Neuronal stem cell (in vitro differentiated cells): ENCODE measurements at regions not wholly inside any gene's neighbourhood (a gene's known extent, or its start where the extent isn't known, plus 50 kb on each side); places are given as distances from the start of the nearest gene placed in this dataset.

ENCODE experiments used
- DNase-seq: peaks from one replicate; pipeline ENCODE4 v3.0.0-alpha.2; 2013; ENCODE audit warnings: low spot score
- H2AFZ ChIP-seq: one replicate; pipeline ENCODE4 v1.6.1; 2013; ENCODE audit warnings: mild to moderate bottlenecking, low read length, inconsistent platforms
- H2AK5ac ChIP-seq: 2 replicates; pipeline ENCODE4 v1.6.1; 2013; ENCODE audit warnings: low read depth, mild to moderate bottlenecking, inconsistent platforms, low read length, moderate library complexity, mixed read lengths
- H2BK120ac ChIP-seq: 2 replicates; pipeline ENCODE4 v1.6.1; 2013; ENCODE audit warnings: low read depth, mild to moderate bottlenecking, inconsistent platforms, low read length, moderate library complexity, mixed read lengths
- H2BK12ac ChIP-seq: one replicate; pipeline ENCODE4 v1.6.1; 2013; ENCODE audit warnings: low read length, inconsistent platforms
- H2BK15ac ChIP-seq: 2 replicates; pipeline ENCODE4 v1.6.1; 2013; ENCODE audit warnings: mild to moderate bottlenecking, low read length, inconsistent platforms, mixed read lengths
- H2BK5ac ChIP-seq: one replicate; pipeline ENCODE4 v1.6.1; 2013; ENCODE audit warnings: inconsistent platforms, mild to moderate bottlenecking, low read length, moderate library complexity
- H3K14ac ChIP-seq: one replicate; pipeline ENCODE4 v1.6.1; 2013; ENCODE audit warnings: low read length, inconsistent platforms
- H3K18ac ChIP-seq: 2 replicates; pipeline ENCODE4 v1.6.1; 2013; ENCODE audit warnings: low read length, inconsistent platforms
- H3K23ac ChIP-seq: 2 replicates; pipeline ENCODE4 v1.6.1; 2013; ENCODE audit warnings: low read depth, mild to moderate bottlenecking, mixed read lengths, low read length, inconsistent platforms; ENCODE audit not compliant: poor library complexity
- H3K27ac ChIP-seq: replicated peaks from 3 replicates; pipeline ENCODE4 v1.5.1; 2013; ENCODE audit warnings: low read length, inconsistent platforms
- H3K27me3 ChIP-seq, 3 experiments: 2 replicates each; pipeline ENCODE4 v1.6.1; 2013; ENCODE audit warnings: low read length in 3 of 3, mild to moderate bottlenecking in 2 of 3, inconsistent platforms in 1 of 3, low read depth in 1 of 3, mixed read lengths in 1 of 3, moderate library complexity in 1 of 3; ENCODE audit not compliant: control insufficient read depth in 3 of 3, insufficient read depth in 3 of 3
- H3K36me3 ChIP-seq, 2 donors: replicated peaks in 1 of 2; 2 replicates each; pipeline ENCODE4 v1.6.1; 2013; ENCODE audit warnings: low read length in 2 of 2; ENCODE audit not compliant: control insufficient read depth in 2 of 2, insufficient read depth in 2 of 2
- H3K4ac ChIP-seq: 2 replicates; pipeline ENCODE4 v1.6.1; 2013; ENCODE audit warnings: inconsistent platforms, mild to moderate bottlenecking, low read length, moderate library complexity
- H3K4me1 ChIP-seq, 2 donors: 1 replicate in 1 of 2; 2 replicates in 1 of 2; pipeline ENCODE4 v1.6.1; 2013; ENCODE audit warnings: low read length in 2 of 2, low read depth in 1 of 2; ENCODE audit not compliant: control insufficient read depth in 2 of 2, insufficient read depth in 1 of 2
- H3K4me2 ChIP-seq: one replicate; pipeline ENCODE4 v1.6.1; 2013; ENCODE audit warnings: mild to moderate bottlenecking, low read length, inconsistent platforms; ENCODE audit not compliant: insufficient read depth, poor library complexity, severe bottlenecking
- H3K4me3 ChIP-seq, 2 donors: 2 replicates each; pipeline ENCODE4 v1.5.1; 2013; ENCODE audit warnings: low read length in 2 of 2, mild to moderate bottlenecking in 2 of 2, inconsistent platforms in 1 of 2, moderate library complexity in 1 of 2
- H3K79me1 ChIP-seq: one replicate; pipeline ENCODE4 v1.6.1; 2013; ENCODE audit warnings: low read depth, mild to moderate bottlenecking, inconsistent platforms, low read length, moderate library complexity
- H3K9ac ChIP-seq: one replicate; pipeline ENCODE4 v1.6.1; 2013; ENCODE audit warnings: mild to moderate bottlenecking, low read depth, low read length, inconsistent platforms; ENCODE audit not compliant: poor library complexity
- H3K9me3 ChIP-seq, 2 donors: replicated peaks in 1 of 2; 2 replicates each; pipeline versions ENCODE3 to v1.6.1; 2013; ENCODE audit warnings: low read length in 2 of 2, mild to moderate bottlenecking in 2 of 2, inconsistent platforms in 1 of 2, low read depth in 1 of 2, mixed read lengths in 1 of 2, moderate library complexity in 1 of 2; ENCODE audit not compliant: control insufficient read depth in 2 of 2, insufficient read depth in 1 of 2
- H4K8ac ChIP-seq: one replicate; pipeline ENCODE4 v1.6.1; 2013; ENCODE audit warnings: low read depth, mild to moderate bottlenecking, inconsistent platforms, low read length, moderate library complexity
- H4K91ac ChIP-seq: one replicate; pipeline ENCODE4 v1.6.1; 2013; ENCODE audit warnings: low read length, low read depth, mild to moderate bottlenecking, inconsistent platforms; ENCODE audit not compliant: poor library complexity
- WGBS, 2 donors: extraction: QIAGEN DNeasy Blood & Tissue Kit; methylation state at CpG; one replicate each; pipeline ENCODE4 v1.1.7; 2013; ENCODE audit warnings: missing lambda C conversion rate in 2 of 2, mixed read lengths in 1 of 2; ENCODE audit not compliant: insufficient read length in 2 of 2, insufficient replicate concordance in 1 of 2; ENCODE audit errors: extremely low coverage in 2 of 2; 5-methylcytosine and 5-hydroxymethylcytosine counted together

DNA sequence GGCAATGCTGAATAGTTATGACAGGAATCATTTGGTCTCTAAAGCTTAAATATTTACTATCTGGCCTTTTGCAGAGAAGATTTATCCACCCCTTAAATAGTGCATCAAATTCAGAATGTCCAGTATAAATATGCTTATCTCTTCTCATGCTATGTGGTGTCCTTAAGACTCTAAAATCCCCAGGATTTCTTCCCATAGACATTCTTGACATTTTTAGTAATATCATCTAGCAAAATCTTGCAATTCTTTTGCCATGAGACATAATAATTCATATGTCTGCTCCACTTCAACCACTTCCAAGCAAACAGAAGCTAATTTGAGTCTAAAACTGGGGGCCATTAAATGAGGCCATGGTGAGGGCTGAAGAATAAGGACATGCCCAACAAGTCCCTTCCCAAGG, 1923.4 kb upstream of the CDH9 start:
- no peak overlapping the region for H4K91ac ChIP-seq

DNA sequence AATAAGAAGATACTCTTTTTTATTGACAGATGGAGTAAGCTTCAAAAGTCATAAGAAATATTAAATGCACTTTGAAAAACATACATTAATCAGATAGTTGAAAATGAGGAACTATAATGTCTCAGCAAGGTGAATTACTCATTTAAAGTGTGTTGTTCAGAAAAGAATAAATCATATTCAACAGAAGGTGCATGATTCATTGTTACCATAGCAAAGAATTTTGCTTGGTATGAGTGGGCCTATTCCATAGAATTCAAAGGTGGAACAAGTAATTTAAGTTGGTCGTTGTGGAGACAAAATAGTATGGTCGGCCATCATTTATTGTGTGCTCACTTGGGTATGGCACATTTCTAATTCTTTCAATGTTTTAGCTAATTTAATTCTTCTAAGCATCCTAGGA, 1920.2 kb upstream of the CDH9 start:
- Histone ChIP-seq H3K23ac (no peak overlapping the region), H2AK5ac (no peak overlapping the region), H3K4me1 (no peaks in the 10 kb centered on the region), H3K9ac (no peak overlapping the region), H2BK12ac (no peak overlapping the region), H3K4ac (no peak overlapping the region), H3K9me3 (no peaks in the 10 kb centered on the region), H3K36me3 (no peaks in the 10 kb centered on the region), H3K79me1 (no peaks in the 10 kb centered on the region), H3K18ac (no peak overlapping the region), H3K4me2 (no peak overlapping the region), H2BK120ac (no peak overlapping the region), H2AFZ (no peak overlapping the region), H3K14ac (no peak overlapping the region), H3K27ac (no peak overlapping the region), H3K27me3 (no peaks in the 10 kb centered on the region), H4K91ac (no peak overlapping the region), H3K4me3 (no peak overlapping the region), H2BK5ac (no peak overlapping the region), H2BK15ac (no peak overlapping the region), H4K8ac (no peak overlapping the region)
- DNase-seq, result no peak
- WGBS, 2 donors, result no CpG with 5 or more reads among the region's 2 CpGs

More for the DNA sequence above, 1923.4 kb upstream of the CDH9 start:
- DNase-seq, result no peak
- H3K79me1 ChIP-seq, result no peaks in the 10 kb centered on the region
- H3K4me3 ChIP-seq, result no peak overlapping the region
- H2AFZ ChIP-seq, result no peak overlapping the region
- H3K36me3 ChIP-seq, result no peaks in the 10 kb centered on the region
- H3K27me3 ChIP-seq, result no peaks in the 10 kb centered on the region
- H4K8ac ChIP-seq, result no peak overlapping the region
- no peak overlapping the region for H2BK120ac ChIP-seq
- no peak overlapping the region for H3K23ac ChIP-seq
- H2BK15ac ChIP-seq, result no peak overlapping the region
- no peak overlapping the region for H3K18ac ChIP-seq
- H3K4ac ChIP-seq, result no peak overlapping the region
- no peak overlapping the region for H2AK5ac ChIP-seq
- no peak overlapping the region for H3K4me2 ChIP-seq
- H3K9me3 ChIP-seq, result no peaks in the 10 kb centered on the region
- no peak overlapping the region for H3K9ac ChIP-seq
- no peak overlapping the region for H2BK12ac ChIP-seq
- H3K27ac ChIP-seq, result no peak overlapping the region
- H3K4me1 ChIP-seq, result no peaks in the 10 kb centered on the region
- no peak overlapping the region for H3K14ac ChIP-seq
- H2BK5ac ChIP-seq, result no peak overlapping the region

DNA sequence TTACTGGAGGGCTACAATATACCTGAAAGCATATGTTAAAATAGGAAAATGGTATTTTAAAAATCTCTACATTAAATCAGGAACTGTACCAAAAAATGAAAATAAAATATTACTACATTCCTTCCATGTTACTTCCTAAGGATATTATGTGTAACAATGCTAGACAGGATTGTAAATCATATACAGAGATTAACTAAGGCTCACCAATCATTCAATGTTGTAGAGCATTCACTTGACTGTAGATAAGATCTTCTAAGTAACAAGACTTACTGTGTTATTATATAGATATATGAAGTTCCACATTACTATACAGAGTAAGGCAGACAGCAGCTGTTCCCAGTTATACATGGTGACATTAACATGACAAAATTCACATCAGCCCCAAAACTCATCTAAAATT, 1919.1 kb upstream of the CDH9 start:
- Histone ChIP-seq H2AFZ (no peak overlapping the region), H3K27ac (no peak overlapping the region), H3K4me3 (no peak overlapping the region), H3K18ac (no peak overlapping the region), H2BK120ac (no peak overlapping the region), H3K14ac (no peak overlapping the region), H4K91ac (no peak overlapping the region), H4K8ac (no peak overlapping the region), H3K4me2 (no peak overlapping the region), H3K27me3 (no peaks in the 10 kb centered on the region), H3K4ac (no peak overlapping the region), H3K9me3 (no peaks in the 10 kb centered on the region), H2BK5ac (no peak overlapping the region), H3K4me1 (no peaks in the 10 kb centered on the region), H2BK12ac (no peak overlapping the region), H2BK15ac (no peak overlapping the region), H3K9ac (no peak overlapping the region), H3K23ac (no peak overlapping the region), H3K79me1 (no peaks in the 10 kb centered on the region), H3K36me3 (no peaks in the 10 kb centered on the region), H2AK5ac (no peak overlapping the region)
- DNase-seq, result no peak

DNA sequence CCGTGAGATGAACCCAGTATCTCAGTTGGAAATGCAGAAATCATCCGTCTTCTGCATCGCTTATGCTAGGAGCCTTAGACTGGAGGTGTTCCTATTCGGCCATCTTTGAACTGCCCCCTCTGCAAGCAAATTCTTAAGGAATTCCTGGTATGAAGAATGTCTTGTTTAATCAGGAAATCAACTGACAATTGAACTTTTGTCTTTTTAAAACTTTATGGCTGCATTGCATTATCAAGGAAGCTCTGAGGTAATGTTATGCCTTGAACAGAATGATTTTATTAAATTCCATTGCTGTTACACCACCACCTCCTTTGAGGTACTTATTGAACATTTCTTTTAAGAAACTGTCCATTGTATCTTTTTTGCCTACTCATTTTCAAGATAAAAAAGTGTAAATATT, 1915.7 kb upstream of the CDH9 start:
- H3K23ac ChIP-seq, result no peak overlapping the region
- no peak overlapping the region for H4K91ac ChIP-seq
- H3K4ac ChIP-seq, result no peak overlapping the region
- no peaks in the 10 kb centered on the region for H3K9me3 ChIP-seq
- DNase-seq, result no peak
- H3K18ac ChIP-seq, result no peak overlapping the region
- H3K14ac ChIP-seq, result no peak overlapping the region
- no peaks in the 10 kb centered on the region for H3K4me1 ChIP-seq
- no peak overlapping the region for H3K27ac ChIP-seq
- no peak overlapping the region for H2BK120ac ChIP-seq
- no peak overlapping the region for H2BK5ac ChIP-seq
- H3K4me2 ChIP-seq, result no peak overlapping the region
- H2AFZ ChIP-seq, result peak overlapping the region; percentile 54
- no peaks in the 10 kb centered on the region for H3K79me1 ChIP-seq
- H3K9ac ChIP-seq, result no peak overlapping the region
- H2BK12ac ChIP-seq, result no peak overlapping the region
- H3K4me3 ChIP-seq, result no peak overlapping the region
- H2AK5ac ChIP-seq, result no peak overlapping the region
- no peaks in the 10 kb centered on the region for H3K36me3 ChIP-seq
- WGBS, 2 donors, result no CpG with 5 or more reads among the region's 4 CpGs
- H4K8ac ChIP-seq, result no peak overlapping the region
- no peak overlapping the region for H2BK15ac ChIP-seq
- H3K27me3 ChIP-seq, result no peaks in the 10 kb centered on the region
